Endothelial cell of umbilical vein (primary cell): ENCODE measurements at regions not wholly inside any gene's neighbourhood (a gene's known extent, or its start where the extent isn't known, plus 50 kb on each side); places are given as distances from the start of the nearest gene placed in this dataset.

Experiments
- BruUV-seq: library from RNA; stranded (reverse); fragments of 400-500 nt; replicated peaks from 2 replicates; lab custom pipeline; 2021; lab: Mats Ljungman, UMichigan
- CTCF ChIA-PET: fragments of 300-600, 350-600 bp; sonication (Branson Sonifier 250); formaldehyde crosslinking; loops from one replicate; lab custom pipeline; 2021; ENCODE audit warnings: antibody characterized with exemption, inconsistent platforms; lab: Charles Lee
- POLR2A ChIA-PET: fragments of 300-600, 350-600 bp; sonication (Branson Sonifier 250); formaldehyde crosslinking; loops from one replicate; lab custom pipeline; 2021; ENCODE audit warnings: antibody characterized with exemption, inconsistent platforms; lab: Charles Lee
- DNase-seq: peaks from one replicate; pipeline ENCODE4 v3.0.0-alpha.2; 2011; ENCODE audit warnings: low read depth, low spot score
- FAIRE-seq: peaks from 2 replicates; lab custom pipeline; 2011; peaks lifted over from hg19 to GRCh38; lab: Jason Lieb, UNC
- H2AFZ ChIP-seq: 2 replicates; pipeline ENCODE4 v1.6.0; 2012; ENCODE audit warnings: low read depth, low read length, control low read depth, inconsistent platforms
- H3K27ac ChIP-seq: 2 replicates; pipeline ENCODE4 v1.5.1; 2011; ENCODE audit warnings: low read depth, mild to moderate bottlenecking, control low read depth, low read length, moderate library complexity; ENCODE audit not compliant: insufficient read depth
- H3K27me3 ChIP-seq, 2 experiments: 2 replicates each; pipeline versions ENCODE4 v1.6.0 to v1.6.1; 2011; ENCODE audit warnings: low read length in 2 of 2, mixed read lengths in 1 of 2; ENCODE audit not compliant: control insufficient read depth in 2 of 2, insufficient read depth in 2 of 2
- H3K36me3 ChIP-seq, 2 experiments: 2 replicates in 1 of 2; 3 replicates in 1 of 2; pipeline ENCODE4 v1.5.1; 2011; ENCODE audit warnings: low read length in 2 of 2, mild to moderate bottlenecking in 1 of 2, moderate library complexity in 1 of 2; ENCODE audit not compliant: control insufficient read depth in 2 of 2, insufficient read depth in 2 of 2; ENCODE audit errors: extremely low read depth in 1 of 2
- H3K4me1 ChIP-seq: 3 replicates; pipeline ENCODE4 v1.5.1; 2011; ENCODE audit warnings: mild to moderate bottlenecking, low read length; ENCODE audit not compliant: control insufficient read depth, insufficient read depth; ENCODE audit errors: extremely low read depth
- H3K4me2 ChIP-seq: 2 replicates; pipeline ENCODE4 v1.6.1; 2011; ENCODE audit warnings: low read length, control low read depth, mixed read lengths; ENCODE audit not compliant: insufficient read depth
- H3K4me3 ChIP-seq, 3 experiments: fragments of 200-600 bp in 1 of 3; sonication (generic), shearing (Covaris generic) in 1 of 3; replicated peaks in 1 of 3; 2 replicates each; pipeline ENCODE4 v1.5.1; 2011 to 2016; ENCODE audit warnings: control low read depth in 3 of 3, low read length in 3 of 3, mild to moderate bottlenecking in 2 of 3, inconsistent platforms in 1 of 3, low read depth in 1 of 3, moderate library complexity in 1 of 3; ENCODE audit not compliant: insufficient read depth in 1 of 3
- H3K79me2 ChIP-seq: 2 replicates; pipeline ENCODE4 v1.6.0; 2012; ENCODE audit warnings: low read length, inconsistent platforms; ENCODE audit not compliant: control insufficient read depth, insufficient read depth
- H3K9ac ChIP-seq: replicated peaks from 2 replicates; pipeline ENCODE3; 2011; ENCODE audit warnings: low read length, control low read depth; ENCODE audit not compliant: insufficient read depth; ENCODE audit errors: extremely low read depth
- H3K9me1 ChIP-seq: replicated peaks from 3 replicates; pipeline ENCODE4 v1.6.0; 2011; ENCODE audit warnings: mild to moderate bottlenecking, low read length; ENCODE audit not compliant: control insufficient read depth, insufficient read depth; ENCODE audit errors: extremely low read depth
- H3K9me3 ChIP-seq: replicated peaks from 2 replicates; pipeline ENCODE4 v1.5.1; 2012; ENCODE audit warnings: low read length, inconsistent platforms; ENCODE audit not compliant: control insufficient read depth, insufficient read depth
- H4K20me1 ChIP-seq: replicated peaks from 2 replicates; pipeline ENCODE3; 2011; ENCODE audit warnings: mild to moderate bottlenecking, low read length; ENCODE audit not compliant: control insufficient read depth, insufficient read depth; ENCODE audit errors: extremely low read depth
- CTCF ChIP-seq, 2 donors: IDR thresholded peaks; 1 replicate in 1 of 2; 2 replicates in 1 of 2; pipeline ENCODE4 v1.5.1; 2011; ENCODE audit warnings: low read length in 2 of 2, mild to moderate bottlenecking in 2 of 2, moderate library complexity in 2 of 2, control low read depth in 1 of 2, inconsistent platforms in 1 of 2, low read depth in 1 of 2; ENCODE audit not compliant: insufficient read depth in 1 of 2; ENCODE audit errors: extremely low read depth in 1 of 2
- EZH2 ChIP-seq: IDR thresholded peaks from 2 replicates; pipeline ENCODE4 v1.6.1; 2012; ENCODE audit warnings: borderline replicate concordance, low read depth, mild to moderate bottlenecking, moderate library complexity, low read length, inconsistent platforms; ENCODE audit not compliant: severe bottlenecking
- FOS ChIP-seq: IDR thresholded peaks from 2 replicates; pipeline ENCODE4 v1.6.1; 2011; ENCODE audit warnings: mild to moderate bottlenecking, low read length, moderate library complexity, borderline replicate concordance; ENCODE audit not compliant: insufficient read depth
- GATA2 ChIP-seq: IDR thresholded peaks from 2 replicates; pipeline ENCODE4 v1.7.0; 2011; ENCODE audit warnings: low read depth, mild to moderate bottlenecking, moderate library complexity, mixed read lengths, low read length; ENCODE audit not compliant: insufficient read length, insufficient read depth
- JUN ChIP-seq: IDR thresholded peaks from 2 replicates; pipeline ENCODE4 v1.6.1; 2011; ENCODE audit warnings: borderline replicate concordance, low read depth; ENCODE audit not compliant: insufficient read length, insufficient read depth
- MAX ChIP-seq: IDR thresholded peaks from 2 replicates; pipeline ENCODE4 v1.6.1; 2011; ENCODE audit not compliant: insufficient read depth, insufficient read length
- MYC ChIP-seq: IDR thresholded peaks from one replicate; pipeline ENCODE4 v1.6.1; 2011; ENCODE audit warnings: mild to moderate bottlenecking, low read depth, low read length
- POLR2A ChIP-seq: IDR thresholded peaks from 2 replicates; pipeline ENCODE4 v1.6.1; 2012; ENCODE audit warnings: low read depth, mild to moderate bottlenecking, control low read depth, low read length
- POLR2AphosphoS5 ChIP-seq: IDR thresholded peaks from 2 replicates; pipeline ENCODE4 v1.6.1; 2012; ENCODE audit warnings: low read depth, mild to moderate bottlenecking, control low read depth, low read length, moderate library complexity; ENCODE audit not compliant: insufficient read depth
- dilution Hi-C: fragments of 300-500 bp; cut with MboI; formaldehyde crosslinking; loops from one replicate; pipeline ENCODE4 v1.15.0; 2019; ENCODE audit warnings: low sequenced_read_pairs; ENCODE audit not compliant: extremely low pct_ligation_motif_present
- intact Hi-C: fragments of 100-400 bp; cut with micrococcal nuclease; formaldehyde crosslinking; loops from one replicate; pipeline ENCODE4 v1.10.0; 2022

DNA sequence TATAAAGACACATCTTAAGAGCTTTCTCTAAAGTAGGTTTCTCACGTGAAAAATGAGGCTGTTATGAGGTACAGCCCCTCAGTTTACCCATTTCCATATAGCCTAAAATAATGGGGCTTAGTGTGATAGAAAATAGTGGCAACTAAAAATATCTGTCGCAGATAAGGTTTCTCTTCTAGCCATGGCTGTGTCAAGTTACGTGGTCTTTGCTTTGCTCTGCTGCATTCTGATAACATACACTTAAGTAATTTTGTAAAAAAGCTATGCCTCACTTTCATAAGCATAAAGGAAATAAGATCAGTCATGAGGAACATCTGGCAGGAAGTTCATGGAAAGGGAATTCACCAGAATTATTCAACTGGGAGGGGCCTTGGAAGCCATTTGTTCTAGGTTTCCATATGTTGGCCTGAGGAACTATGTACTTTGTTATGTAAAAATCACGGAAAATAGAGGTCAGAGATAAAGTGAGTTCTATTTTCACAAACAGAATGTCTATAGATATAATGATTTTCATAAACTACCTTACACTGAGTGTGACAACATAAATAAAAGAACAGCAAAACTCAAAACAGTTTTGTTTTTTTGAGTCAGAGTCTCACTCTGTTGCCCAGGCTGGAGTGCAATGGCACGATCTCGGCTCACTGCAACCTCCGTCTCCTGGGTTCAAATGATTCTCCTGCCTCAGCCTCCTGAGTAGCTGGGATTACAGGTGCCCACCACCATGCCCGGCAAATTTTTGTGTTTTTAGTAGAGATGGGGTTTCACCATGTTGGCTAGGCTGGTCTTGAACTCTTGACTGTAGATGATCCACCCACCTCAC is 195.6 kb upstream of the KRR1 start:
- Histone ChIP-seq H2AFZ (no peak overlapping the region), H3K79me2 (no peaks in the 10 kb centered on the region), H3K27me3 (no peaks in the 10 kb centered on the region), H3K4me2 (peak overlapping the region; percentile 79), H3K36me3 (no peaks in the 10 kb centered on the region), H3K9me1 (no peaks in the 10 kb centered on the region), H3K9ac (peak overlapping the region; percentile 59), H4K20me1 (no peaks in the 10 kb centered on the region), H3K27ac (peak overlapping the region; percentile 84), H3K4me1 (peaks cover 39% of the 10 kb centered on the region), H3K9me3 (no peaks in the 10 kb centered on the region), H3K4me3 (peak overlapping the region in 1 of 3 experiments; percentile 37)
- DNase-seq (peak; percentile 87), FAIRE-seq (no peak)
- POLR2A ChIA-PET = interaction anchor here (1.3 to 1.9 kb wide), 4 partner anchors 122 to 324 kb away, joined by 3 to 18 read pairs (median 4); partner anchors contain the start of gene PHLDA1
- dilution Hi-C loops = no loop called here
- BruUV-seq = no TSS peak
- peak; percentile 58 for TF ChIP-seq POLR2A
- TF ChIP-seq EZH2 = no peak
- TF ChIP-seq GATA2 = peak; percentile 76
- TF ChIP-seq FOS = peak; percentile 69
- TF ChIP-seq MAX = no peak
- no peak for TF ChIP-seq MYC
- peak; percentile 51 for TF ChIP-seq JUN
- TF ChIP-seq POLR2AphosphoS5 = peak; percentile 66
- TF ChIP-seq CTCF (IDR thresholded peaks at IDR 0.05; ENCODE audit: extremely low read depth in 1 of 2, insufficient read depth in 1 of 2, low read depth in 1 of 2, low read length in 2 of 2) = no peak
- CTCF ChIA-PET = interaction anchor here (1.1 to 1.9 kb wide), 9 partner anchors 14 to 330 kb away, joined by 3 to 13 read pairs (median 4); partner anchors contain the start of gene PHLDA1
- intact Hi-C loops = loop anchor here (1.0 to 5.0 kb wide), 9 partner anchors 15 to 324 kb away; partner anchors contain the start of gene PHLDA1
